Transverse colon (tissue), 3 donors: ENCODE measurements at regions not wholly inside any gene's neighbourhood (a gene's known extent, or its start where the extent isn't known, plus 50 kb on each side); places are given as distances from the start of the nearest gene placed in this dataset.

Source experiments
- POLR2A ChIP-seq: fragments of 450-650 bp; IDR thresholded peaks from one replicate; pipeline ENCODE4 v1.6.1; 2016; ENCODE audit warnings: antibody characterized with exemption, mild to moderate bottlenecking, moderate library complexity
- TF ChIP-seq, protein P1 (sequence below), 5 experiments: fragments of 200-600 bp in 3 of 5; fragments of 450-650 bp in 2 of 5; sonication (generic) in 3 of 5; IDR thresholded peaks; 1 replicate in 2 of 5; 2 replicates in 3 of 5; pipeline ENCODE4 v1.5.1; 2016 to 2017; ENCODE audit warnings: antibody characterized with exemption in 5 of 5, inconsistent platforms in 3 of 5, mild to moderate bottlenecking in 2 of 5, moderate library complexity in 1 of 5

DNA sequence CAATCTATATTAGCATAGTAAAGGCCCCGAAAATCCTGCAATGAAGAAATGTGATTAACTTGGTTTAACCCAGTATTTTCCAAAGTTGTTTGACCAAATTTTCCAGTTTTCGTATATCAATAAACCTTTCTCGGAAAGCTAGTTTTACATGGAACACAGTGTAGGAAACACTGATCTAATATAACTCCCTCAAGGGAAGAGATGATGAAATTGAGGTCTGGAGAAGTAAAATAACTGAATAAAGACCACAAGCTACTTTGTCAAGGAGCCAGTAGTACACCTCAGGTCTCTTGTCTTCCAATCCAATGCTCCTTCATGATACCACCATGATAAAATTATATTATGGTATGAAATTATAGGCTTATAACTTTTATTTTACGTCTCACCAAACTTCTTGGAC, 118.1 kb upstream of the TARS1 start:
- TF ChIP-seq, protein P1, sequence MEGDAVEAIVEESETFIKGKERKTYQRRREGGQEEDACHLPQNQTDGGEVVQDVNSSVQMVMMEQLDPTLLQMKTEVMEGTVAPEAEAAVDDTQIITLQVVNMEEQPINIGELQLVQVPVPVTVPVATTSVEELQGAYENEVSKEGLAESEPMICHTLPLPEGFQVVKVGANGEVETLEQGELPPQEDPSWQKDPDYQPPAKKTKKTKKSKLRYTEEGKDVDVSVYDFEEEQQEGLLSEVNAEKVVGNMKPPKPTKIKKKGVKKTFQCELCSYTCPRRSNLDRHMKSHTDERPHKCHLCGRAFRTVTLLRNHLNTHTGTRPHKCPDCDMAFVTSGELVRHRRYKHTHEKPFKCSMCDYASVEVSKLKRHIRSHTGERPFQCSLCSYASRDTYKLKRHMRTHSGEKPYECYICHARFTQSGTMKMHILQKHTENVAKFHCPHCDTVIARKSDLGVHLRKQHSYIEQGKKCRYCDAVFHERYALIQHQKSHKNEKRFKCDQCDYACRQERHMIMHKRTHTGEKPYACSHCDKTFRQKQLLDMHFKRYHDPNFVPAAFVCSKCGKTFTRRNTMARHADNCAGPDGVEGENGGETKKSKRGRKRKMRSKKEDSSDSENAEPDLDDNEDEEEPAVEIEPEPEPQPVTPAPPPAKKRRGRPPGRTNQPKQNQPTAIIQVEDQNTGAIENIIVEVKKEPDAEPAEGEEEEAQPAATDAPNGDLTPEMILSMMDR (IDR thresholded peaks at IDR 0.05): no peak
- TF ChIP-seq POLR2A: no peak
